Dendritic cell treated with granulocyte-macrophage colony-stimulating factor and Interleukin-4, amounts not matched to agents 40 ng/mL and 50 ng/mL, for 4 days (primary cell): ENCODE measurements at regions not wholly inside any gene's neighbourhood (a gene's known extent, or its start where the extent isn't known, plus 50 kb on each side); places are given as distances from the start of the nearest gene placed in this dataset.
"Not testable (repeated sequence)": the region's sequence is repeated elsewhere in the genome, so short reads cannot be mapped to it uniquely, and the experiment has no call there.

ENCODE experiments used
- H3K27ac Mint-ChIP-seq: one replicate; pipeline ENCODE4 v1.8.0; 2022; ENCODE audit warnings: mild to moderate bottlenecking, mixed read lengths
- H3K27me3 Mint-ChIP-seq: one replicate; pipeline ENCODE4 v1.8.0; 2022; ENCODE audit warnings: mild to moderate bottlenecking, mixed read lengths
- H3K36me3 Mint-ChIP-seq: one replicate; pipeline ENCODE4 v1.8.0; 2022; ENCODE audit warnings: low read depth, mixed read lengths
- H3K4me1 Mint-ChIP-seq: one replicate; pipeline ENCODE4 v1.8.0; 2022; ENCODE audit warnings: low read depth, mixed read lengths
- H3K4me3 Mint-ChIP-seq: one replicate; pipeline ENCODE4 v1.8.0; 2022; ENCODE audit warnings: mild to moderate bottlenecking, moderate library complexity, mixed read lengths
- H3K9me3 Mint-ChIP-seq: one replicate; pipeline ENCODE4 v1.8.0; 2022; ENCODE audit warnings: mixed read lengths
- intact Hi-C: fragments of 100-400 bp; cut with micrococcal nuclease; formaldehyde crosslinking; loops from one replicate; pipeline ENCODE4 v1.15.0; 2022

DNA sequence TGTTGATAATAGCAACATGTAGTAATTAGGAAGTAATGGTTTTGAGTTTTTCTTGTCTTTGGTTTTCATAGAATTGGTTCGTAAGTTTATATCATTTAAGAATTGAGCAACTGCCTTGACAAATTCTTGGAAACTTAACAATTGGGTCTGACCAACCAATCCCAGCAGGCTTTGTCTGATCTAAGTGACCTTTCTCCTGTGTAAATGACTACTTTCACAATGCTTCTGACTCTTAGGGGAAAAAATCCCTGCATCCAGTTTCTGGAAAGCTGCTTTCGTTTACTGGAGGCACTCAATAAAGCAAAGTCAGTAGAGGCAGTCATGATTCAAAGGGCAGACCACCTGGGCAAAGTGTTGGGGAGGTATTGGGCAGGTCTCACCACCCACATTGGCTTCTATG, 303.6 kb upstream of the FAM78B start:
- intact Hi-C loops: no loop called here
- Mint-ChIP-seq H3K27ac (no peak overlapping the region), H3K27me3 (peaks cover 2% of the 10 kb centered on the region), H3K4me1 (no peaks in the 10 kb centered on the region), H3K4me3 (no peak overlapping the region), H3K9me3 (peaks cover 4% of the 10 kb centered on the region), H3K36me3 (no peaks in the 10 kb centered on the region)

DNA sequence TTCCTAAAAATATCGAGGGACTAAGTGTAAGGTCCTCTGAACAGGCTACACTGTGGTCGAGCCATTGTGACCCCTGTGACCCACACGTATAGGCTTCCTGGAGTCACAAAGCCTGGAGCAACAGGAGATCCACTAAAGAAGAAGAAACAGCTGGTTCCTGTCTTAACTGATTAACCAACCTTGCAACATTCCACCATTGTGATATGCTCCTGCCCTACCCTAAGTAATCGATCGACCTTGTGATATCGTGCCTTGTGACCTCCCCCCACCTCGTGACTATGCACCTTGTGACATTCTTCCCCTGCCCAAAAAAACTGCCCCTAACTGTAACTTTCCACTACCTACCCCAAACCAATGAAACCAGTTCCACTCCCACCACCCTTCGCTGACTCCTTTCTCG, 304.6 kb upstream of the FAM78B start:
- H3K4me3 Mint-ChIP-seq: no peak overlapping the region
- no peaks in the 10 kb centered on the region for H3K36me3 Mint-ChIP-seq
- no peak overlapping the region for H3K27ac Mint-ChIP-seq
- H3K9me3 Mint-ChIP-seq: no peaks in the 10 kb centered on the region
- H3K27me3 Mint-ChIP-seq: peaks cover 2% of the 10 kb centered on the region
- H3K4me1 Mint-ChIP-seq: no peaks in the 10 kb centered on the region
- intact Hi-C loops: no loop called here

DNA sequence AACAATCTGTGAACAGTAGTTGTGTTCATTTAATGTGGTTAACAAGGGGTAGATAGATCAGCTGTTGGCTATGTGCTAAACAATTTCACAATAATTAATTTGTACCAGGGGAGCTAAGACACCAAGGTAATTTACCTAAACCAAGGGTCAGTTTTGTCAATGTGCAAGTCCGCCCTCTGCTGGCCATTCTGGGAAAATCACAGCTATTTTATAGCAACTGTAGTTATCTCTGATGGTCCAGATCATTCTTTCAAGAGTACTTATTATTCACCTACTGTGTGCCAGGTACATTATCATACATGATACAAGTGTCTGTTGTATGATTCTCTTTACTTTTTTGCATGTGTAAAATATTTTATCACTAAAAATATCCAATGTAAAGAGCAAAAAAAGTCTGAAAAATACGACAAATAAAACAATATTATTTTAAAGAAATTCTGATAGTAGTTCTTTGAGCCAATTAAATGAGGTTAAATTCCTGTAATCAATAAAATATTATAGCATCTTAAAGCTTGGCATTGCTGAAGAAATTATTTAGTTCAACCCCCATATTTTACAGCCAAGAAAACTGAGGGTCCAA, 312.3 kb upstream of the FAM78B start:
- intact Hi-C loops: loop anchor here (2.0 kb wide), 1 partner anchor 554 kb away; no protein-coding TSS in a partner anchor
- Mint-ChIP-seq H3K36me3 (no peaks in the 10 kb centered on the region), H3K4me1 (no peaks in the 10 kb centered on the region), H3K27me3 (peaks cover 2% of the 10 kb centered on the region), H3K27ac (no peak overlapping the region), H3K4me3 (no peak overlapping the region), H3K9me3 (no peaks in the 10 kb centered on the region)

DNA sequence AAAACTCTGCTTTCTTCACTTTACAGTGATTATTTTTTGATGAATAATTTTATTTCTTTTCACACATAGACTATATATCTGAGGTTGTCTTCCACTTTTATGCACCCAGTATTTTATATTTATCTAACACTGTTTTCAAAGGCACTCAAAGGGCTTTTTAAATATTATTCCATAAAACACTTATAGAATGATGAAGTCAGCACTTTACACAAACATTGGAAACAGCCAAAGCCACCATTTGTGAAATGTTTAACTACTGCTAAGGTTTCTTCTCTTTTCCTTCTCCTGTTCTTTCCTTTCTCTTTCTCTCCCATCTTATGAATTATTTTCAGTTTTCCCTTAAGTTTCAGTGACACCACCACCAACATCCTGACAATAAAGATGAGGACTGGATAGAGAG, 317.7 kb upstream of the FAM78B start:
- Mint-ChIP-seq H3K4me1 (no peaks in the 10 kb centered on the region), H3K9me3 (no peaks in the 10 kb centered on the region), H3K27ac (no peak overlapping the region), H3K36me3 (no peaks in the 10 kb centered on the region), H3K27me3 (no peaks in the 10 kb centered on the region), H3K4me3 (no peak overlapping the region)
- intact Hi-C loops: no loop called here

DNA sequence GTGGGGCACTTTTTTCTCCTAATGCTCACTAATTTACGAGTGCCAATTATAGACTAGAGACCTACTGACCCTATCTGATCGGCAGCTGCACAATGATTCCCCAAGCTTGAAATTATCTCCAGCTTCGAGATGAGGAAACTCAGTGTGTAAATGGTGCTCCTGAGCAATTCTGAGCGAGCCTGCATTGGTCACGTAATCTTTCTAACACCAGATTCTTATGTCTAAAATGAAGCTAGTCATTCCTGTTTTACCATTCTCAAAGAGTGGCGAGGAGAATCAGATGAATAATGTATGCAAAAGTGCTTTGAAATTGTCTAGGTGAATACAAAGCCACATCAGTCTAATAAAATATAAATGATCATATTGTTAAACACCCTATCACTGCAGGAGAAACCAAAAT, 318.1 kb upstream of the FAM78B start:
- Mint-ChIP-seq H3K27me3 (no peaks in the 10 kb centered on the region), H3K27ac (no peak overlapping the region), H3K36me3 (no peaks in the 10 kb centered on the region), H3K9me3 (no peaks in the 10 kb centered on the region), H3K4me1 (no peaks in the 10 kb centered on the region), H3K4me3 (no peak overlapping the region)
- intact Hi-C loops: no loop called here

DNA sequence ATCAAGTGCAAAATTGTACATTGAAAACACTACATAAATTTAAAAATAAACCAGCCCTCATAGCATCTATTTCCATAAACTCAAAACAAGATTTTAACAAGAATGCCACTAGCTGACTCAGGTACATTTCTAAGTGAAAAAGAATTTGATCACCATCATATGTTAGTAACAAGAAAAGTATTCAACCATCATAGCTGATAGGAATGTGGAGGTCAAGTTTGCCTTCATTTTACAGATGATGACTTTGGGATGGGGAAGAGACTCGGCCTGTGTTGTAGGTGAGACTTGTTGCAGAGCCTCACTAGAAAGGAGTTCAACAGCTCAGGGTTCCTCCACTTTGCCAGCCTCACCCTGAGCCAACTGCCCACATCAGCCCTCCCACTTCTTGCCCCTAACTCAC, 318.8 kb upstream of the FAM78B start:
- H3K27ac Mint-ChIP-seq: no peak overlapping the region
- H3K9me3 Mint-ChIP-seq: no peaks in the 10 kb centered on the region
- intact Hi-C loops: no loop called here
- H3K4me3 Mint-ChIP-seq: no peak overlapping the region
- no peaks in the 10 kb centered on the region for H3K27me3 Mint-ChIP-seq
- no peaks in the 10 kb centered on the region for H3K36me3 Mint-ChIP-seq
- H3K4me1 Mint-ChIP-seq: no peaks in the 10 kb centered on the region

DNA sequence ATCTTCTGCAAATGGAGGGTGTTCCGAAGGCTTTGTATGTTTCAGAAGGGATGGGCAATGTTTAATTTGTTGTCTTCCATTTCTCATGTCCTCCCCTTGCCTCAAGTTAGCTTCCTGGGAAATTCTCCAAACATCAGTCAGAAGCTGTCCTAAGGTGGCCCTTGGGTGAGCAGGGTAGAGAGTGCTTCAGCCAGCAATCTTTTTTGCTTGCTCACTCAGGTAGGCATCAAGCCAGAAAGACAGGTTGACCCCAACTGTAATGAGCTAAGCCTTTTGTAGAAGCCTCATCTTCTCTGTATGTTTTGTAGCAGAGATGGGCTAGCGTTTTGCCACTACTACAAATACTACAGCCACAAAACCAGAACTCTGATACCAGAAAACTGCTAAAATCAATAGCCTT, 321.5 kb upstream of the FAM78B start:
- intact Hi-C loops: no loop called here
- no peaks in the 10 kb centered on the region for H3K9me3 Mint-ChIP-seq
- no peak overlapping the region for H3K4me3 Mint-ChIP-seq
- H3K27me3 Mint-ChIP-seq: no peaks in the 10 kb centered on the region
- no peak overlapping the region for H3K27ac Mint-ChIP-seq
- H3K36me3 Mint-ChIP-seq: no peaks in the 10 kb centered on the region
- peaks cover 6% of the 10 kb centered on the region for H3K4me1 Mint-ChIP-seq

DNA sequence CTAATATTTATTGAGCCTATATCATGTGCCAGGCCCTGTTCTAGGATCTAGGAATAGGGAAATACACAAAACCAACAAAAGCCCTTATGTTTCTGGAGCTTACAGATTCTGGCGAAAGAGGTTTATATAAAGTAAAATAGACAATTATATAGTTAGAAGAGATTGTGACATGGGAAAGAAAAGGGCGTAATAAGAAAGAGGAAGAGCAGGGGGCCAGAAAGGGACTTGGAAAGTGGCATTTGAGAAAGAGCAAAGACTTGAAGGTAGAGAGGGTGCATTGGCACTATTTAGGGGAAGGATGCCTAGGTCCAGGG, 322.5 kb upstream of the FAM78B start:
- intact Hi-C loops: no loop called here
- no peak overlapping the region for H3K27ac Mint-ChIP-seq
- no peak overlapping the region for H3K4me3 Mint-ChIP-seq
- no peaks in the 10 kb centered on the region for H3K27me3 Mint-ChIP-seq
- no peaks in the 10 kb centered on the region for H3K9me3 Mint-ChIP-seq
- no peaks in the 10 kb centered on the region for H3K36me3 Mint-ChIP-seq
- H3K4me1 Mint-ChIP-seq: peaks cover 6% of the 10 kb centered on the region

DNA sequence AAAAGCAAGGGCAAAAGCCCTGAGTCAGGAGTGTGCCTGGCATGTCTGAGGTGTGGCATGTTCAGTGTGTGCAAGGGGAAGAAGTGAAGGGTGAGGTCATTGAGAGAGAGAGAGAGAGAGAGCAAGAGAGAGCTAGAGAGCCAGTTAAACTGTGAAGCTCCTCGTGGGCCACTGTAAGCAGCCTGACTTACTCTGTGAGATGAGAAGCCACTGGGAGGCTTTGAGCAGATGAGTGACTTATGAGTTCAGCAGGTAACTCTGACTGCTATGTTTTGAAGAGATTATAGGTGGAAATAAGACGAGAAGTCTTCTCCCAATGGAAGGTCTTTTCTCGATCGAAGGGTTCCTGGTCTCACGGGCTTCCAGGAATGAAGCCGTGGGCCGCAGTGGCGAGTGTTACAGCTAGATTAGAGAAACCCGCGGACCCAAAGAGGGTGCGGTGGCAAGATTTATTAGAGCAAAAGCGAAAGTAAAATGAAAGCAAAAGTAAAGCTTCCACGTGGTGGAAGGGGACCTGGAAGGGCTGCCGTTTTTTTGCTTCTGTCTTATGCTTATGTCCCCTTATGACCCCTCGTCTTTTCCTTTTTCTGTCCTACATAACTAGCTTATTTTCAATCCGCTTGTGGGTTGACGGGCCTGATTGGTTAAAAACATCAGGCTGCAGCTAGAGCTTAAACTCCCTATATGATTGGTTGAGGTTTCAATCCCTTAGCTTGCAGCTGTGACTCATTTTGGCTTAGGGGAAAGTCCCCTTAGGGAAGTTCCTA, 323.1 kb upstream of the FAM78B start:
- peaks cover 6% of the 10 kb centered on the region for H3K4me1 Mint-ChIP-seq
- H3K4me3 Mint-ChIP-seq: no peak overlapping the region
- H3K27me3 Mint-ChIP-seq: no peaks in the 10 kb centered on the region
- intact Hi-C loops: loop anchor here (5.0 kb wide), 2 partner anchors 347 to 858 kb away; partner anchors contain the start of genes MGST3 and POGK
- no peaks in the 10 kb centered on the region for H3K36me3 Mint-ChIP-seq
- no peaks in the 10 kb centered on the region for H3K9me3 Mint-ChIP-seq
- no peak overlapping the region for H3K27ac Mint-ChIP-seq

DNA sequence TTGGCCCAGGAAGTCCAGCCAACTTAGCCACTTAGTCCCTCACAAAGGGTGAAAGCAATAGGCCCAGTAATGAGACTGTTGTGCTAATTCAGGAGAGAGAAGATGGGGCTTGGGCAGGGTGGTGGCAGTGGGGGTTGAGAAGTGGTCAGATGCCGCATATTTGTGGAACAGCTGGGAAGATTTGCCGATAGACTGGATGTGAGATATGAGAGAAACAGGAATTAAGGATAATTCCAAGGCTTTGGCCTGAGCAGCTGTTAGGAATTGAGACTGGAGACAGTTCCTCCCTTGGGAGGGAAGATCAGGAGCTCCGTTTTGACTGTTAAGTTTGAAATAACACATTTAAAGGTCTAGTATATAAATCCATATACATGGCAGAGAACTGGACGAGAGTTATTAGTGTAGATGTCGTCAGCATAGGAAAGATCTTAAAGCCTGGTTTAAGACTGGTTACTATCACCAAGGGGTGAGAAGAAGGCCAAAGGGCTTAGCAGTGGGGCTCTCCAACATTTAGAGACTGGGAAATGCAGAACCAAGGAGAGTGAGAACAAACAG, 323.7 kb upstream of the FAM78B start:
- Mint-ChIP-seq H3K4me1 (peaks cover 6% of the 10 kb centered on the region), H3K4me3 (no peak overlapping the region), H3K27me3 (no peaks in the 10 kb centered on the region), H3K9me3 (peaks cover 2% of the 10 kb centered on the region), H3K36me3 (no peaks in the 10 kb centered on the region), H3K27ac (no peak overlapping the region)
- intact Hi-C loops: loop anchor here (5.0 kb wide), 2 partner anchors 347 to 858 kb away; partner anchors contain the start of genes MGST3 and POGK

DNA sequence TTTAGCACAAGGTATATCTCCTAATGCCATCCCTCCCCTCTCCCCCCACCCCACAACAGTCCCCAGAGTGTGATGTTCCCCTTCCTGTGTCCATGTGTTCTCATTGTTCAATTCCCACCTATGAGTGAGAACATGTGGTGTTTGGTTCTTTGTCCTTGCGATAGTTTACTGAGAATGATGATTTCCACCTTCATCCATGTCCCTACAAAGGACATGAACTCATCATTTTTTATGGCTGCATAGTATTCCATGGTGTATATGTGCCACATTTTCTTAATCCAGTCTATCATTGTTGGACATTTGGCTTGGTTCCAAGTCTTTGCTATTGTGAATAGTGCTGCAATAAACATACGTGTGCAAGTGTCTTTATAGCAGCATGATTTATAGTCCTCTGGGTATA, 327.0 kb upstream of the FAM78B start:
- intact Hi-C loops: loop anchor here (5.0 kb wide), 2 partner anchors 344 to 861 kb away; partner anchors contain the start of genes MGST3 and POGK
- not testable (repeated sequence) for H3K27me3 Mint-ChIP-seq

DNA sequence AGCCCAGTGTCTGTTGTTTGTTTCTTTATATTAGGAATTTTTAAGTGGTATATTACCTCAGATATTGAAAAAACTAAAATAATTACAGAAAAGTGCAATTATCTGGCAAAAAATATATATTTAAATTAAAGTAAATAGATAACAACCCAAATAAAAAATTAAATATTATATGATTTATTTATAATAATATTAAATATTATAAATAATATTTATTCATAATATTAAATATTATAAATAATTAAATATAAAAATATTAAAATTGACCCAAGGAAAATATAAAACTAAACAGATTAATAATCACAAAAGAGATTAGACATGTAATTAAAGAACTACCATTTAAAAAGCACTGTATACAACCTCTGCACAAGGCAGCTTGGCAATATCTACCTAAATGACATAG, 331.9 kb upstream of the POGK start:
- no peak overlapping the region for H3K27ac Mint-ChIP-seq
- H3K4me3 Mint-ChIP-seq: no peak overlapping the region
- H3K4me1 Mint-ChIP-seq: peaks cover 14% of the 10 kb centered on the region
- no peaks in the 10 kb centered on the region for H3K36me3 Mint-ChIP-seq
- no peaks in the 10 kb centered on the region for H3K9me3 Mint-ChIP-seq
- intact Hi-C loops: no loop called here
- H3K27me3 Mint-ChIP-seq: no peaks in the 10 kb centered on the region

More for the DNA sequence above, 327.0 kb upstream of the FAM78B start:
- not testable (repeated sequence) for H3K4me1 Mint-ChIP-seq, H3K36me3 Mint-ChIP-seq, H3K27ac Mint-ChIP-seq, H3K4me3 Mint-ChIP-seq
- H3K9me3 Mint-ChIP-seq: peaks cover 16% of the 10 kb centered on the region

DNA sequence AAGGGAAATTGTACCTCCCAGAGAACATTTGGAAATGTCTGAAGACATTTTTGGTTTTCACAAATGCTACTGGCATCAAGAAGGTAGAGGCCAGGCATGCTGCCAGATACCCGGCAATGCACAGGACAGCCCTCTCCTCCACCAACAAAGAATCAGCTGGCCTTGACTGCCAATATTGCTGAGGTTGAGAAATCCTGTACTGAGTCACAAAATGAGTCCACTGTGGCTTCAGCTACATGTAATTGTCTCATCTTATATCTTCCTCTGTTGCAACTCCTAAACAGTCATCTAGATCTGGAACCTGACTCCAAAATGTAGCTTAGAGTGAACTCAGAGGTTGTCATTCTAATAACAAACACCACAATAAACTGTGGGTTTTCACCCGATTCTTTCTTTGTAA, 327.5 kb upstream of the POGK start:
- Mint-ChIP-seq H3K27ac (no peak overlapping the region), H3K9me3 (peaks cover 18% of the 10 kb centered on the region), H3K4me3 (no peak overlapping the region), H3K4me1 (peaks cover 14% of the 10 kb centered on the region), H3K27me3 (no peaks in the 10 kb centered on the region), H3K36me3 (no peaks in the 10 kb centered on the region)
- intact Hi-C loops: no loop called here

DNA sequence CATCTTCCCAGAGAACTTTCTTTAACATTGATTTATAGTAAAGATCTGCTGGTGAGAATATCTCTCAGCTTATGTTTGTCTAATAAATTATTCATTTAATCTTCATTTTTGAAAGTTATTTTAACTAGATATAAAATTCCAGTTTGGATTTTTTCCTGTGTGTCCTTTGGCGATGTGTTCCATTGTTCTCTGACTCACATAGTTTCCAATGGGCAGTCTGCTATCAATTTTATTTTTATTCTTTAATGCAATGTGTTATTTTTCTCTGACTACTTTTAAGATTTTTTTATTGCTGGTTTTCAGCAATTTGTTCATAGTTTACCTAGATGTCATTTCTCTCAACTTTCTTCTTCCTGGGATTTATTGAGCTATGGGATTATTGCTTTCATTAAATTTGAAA, 325.2 kb upstream of the POGK start:
- no peak overlapping the region for H3K4me3 Mint-ChIP-seq
- intact Hi-C loops: no loop called here
- H3K27ac Mint-ChIP-seq: no peak overlapping the region
- H3K4me1 Mint-ChIP-seq: peaks cover 14% of the 10 kb centered on the region
- H3K36me3 Mint-ChIP-seq: no peaks in the 10 kb centered on the region
- H3K9me3 Mint-ChIP-seq: peaks cover 18% of the 10 kb centered on the region
- no peaks in the 10 kb centered on the region for H3K27me3 Mint-ChIP-seq
